Breast epithelium (tissue), 3 donors: ENCODE measurements at regions not wholly inside any gene's neighbourhood (a gene's known extent, or its start where the extent isn't known, plus 50 kb on each side); places are given as distances from the start of the nearest gene placed in this dataset.

Experiments used
- CTCF ChIP-seq, 3 donors: fragments of 450-650 bp; IDR thresholded peaks; one replicate each; pipeline ENCODE4 v1.5.1; 2016 to 2017; ENCODE audit warnings: antibody characterized with exemption in 3 of 3, mild to moderate bottlenecking in 3 of 3, moderate library complexity in 3 of 3
- POLR2A ChIP-seq: fragments of 450-650 bp; IDR thresholded peaks from one replicate; pipeline ENCODE4 v1.6.1; 2016; ENCODE audit warnings: antibody characterized with exemption, mild to moderate bottlenecking, moderate library complexity
- POLR2AphosphoS5 ChIP-seq, 3 donors: sonication (generic); formaldehyde crosslinking; IDR thresholded peaks; one replicate each; pipeline ENCODE4 v1.6.1; 2017; ENCODE audit warnings: antibody characterized with exemption in 3 of 3

- TF ChIP-seq POLR2AphosphoS5 (IDR thresholded peaks at IDR 0.05) (no peak), CTCF (IDR thresholded peaks at IDR 0.05) (no peak), POLR2A (no peak)
Observed at GRCh38 chr2:176521878-176522670, 252.8 kb downstream of the MTX2 start.
